HCT116 (cell line): ENCODE measurements at regions not wholly inside any gene's neighbourhood (a gene's known extent, or its start where the extent isn't known, plus 50 kb on each side); places are given as distances from the start of the nearest gene placed in this dataset.

ENCODE experiments used
- ATAC-seq: fragments of 200-7000 bp; cut with Tn5 transposase; 2 replicates; pipeline ENCODE4 v1.9.1; 2020; ENCODE audit warnings: mild to moderate bottlenecking, moderate library complexity
- BruUV-seq: library from RNA; stranded (reverse); fragments of 400-500 nt; replicated peaks from 2 replicates; lab custom pipeline; 2021; lab: Mats Ljungman, UMichigan
- CTCF ChIA-PET: fragments of 300-600 bp; sonication (Branson Sonifier 250); formaldehyde crosslinking; loops from one replicate; lab custom pipeline; 2021; ENCODE audit warnings: antibody characterized with exemption; lab: Charles Lee
- POLR2A ChIA-PET: fragments of 300-600, 350-600 bp; sonication (Branson Sonifier 250); formaldehyde crosslinking; loops from one replicate; lab custom pipeline; 2021; ENCODE audit warnings: antibody characterized with exemption; lab: Charles Lee
- RAD21 ChIA-PET, 2 experiments: fragments of 300-600 bp; sonication (Branson Sonifier 250); formaldehyde crosslinking; loops; one replicate each; lab custom pipeline; 2023; ENCODE audit warnings: low total read pairs in 2 of 2; ENCODE audit not compliant: uncharacterized antibody in 2 of 2, unreplicated experiment in 2 of 2, low non-redundant PET in 1 of 2; lab: Charles Lee
- DNase-seq: peaks from one replicate; pipeline ENCODE4 v3.0.0-alpha.2; 2010; ENCODE audit warnings: low read depth, low spot score
- H2AFZ ChIP-seq: fragments of 200-600 bp; shearing (Covaris generic), sonication (generic); 2 replicates; pipeline ENCODE4 v1.6.1; 2017; ENCODE audit warnings: low read depth, mixed run types, mixed read lengths, antibody characterized with exemption, low read length; ENCODE audit not compliant: poor library complexity, severe bottlenecking
- H3K27ac ChIP-seq: 2 replicates; pipeline ENCODE4 v1.5.1; 2012; ENCODE audit warnings: low read depth, low read length
- H3K27me3 ChIP-seq: fragments of 200-600 bp; sonication (generic); 2 replicates; pipeline ENCODE4 v1.6.1; 2016; ENCODE audit warnings: mixed run types, low read length, mixed read lengths; ENCODE audit not compliant: insufficient read depth
- H3K36me3 ChIP-seq, 2 experiments: fragments of 200-500 bp in 1 of 2; fragments of 200-600 bp in 1 of 2; sonication (Bioruptor generic) in 1 of 2; sonication (generic) in 1 of 2; 2 replicates each; pipeline versions ENCODE4 v1.5.1 to v1.6.1; 2014 to 2016; ENCODE audit warnings: low read length in 2 of 2, inconsistent platforms in 1 of 2, mixed read lengths in 1 of 2, mixed run types in 1 of 2; ENCODE audit not compliant: insufficient read depth in 2 of 2, control insufficient read depth in 1 of 2
- H3K4me1 ChIP-seq, 2 experiments: fragments of 200-600 bp in 1 of 2; sonication (generic) in 1 of 2; 2 replicates each; pipeline versions ENCODE4 v1.5.1 to v1.6.1; 2012 to 2017; ENCODE audit warnings: low read length in 2 of 2, inconsistent platforms in 1 of 2, mild to moderate bottlenecking in 1 of 2, mixed read lengths in 1 of 2, mixed run types in 1 of 2, moderate library complexity in 1 of 2; ENCODE audit not compliant: insufficient read depth in 2 of 2, control insufficient read depth in 1 of 2
- H3K4me2 ChIP-seq: fragments of 200-600 bp; sonication (generic); 2 replicates; pipeline ENCODE4 v1.6.1; 2017; ENCODE audit warnings: mixed run types, low read length, mixed read lengths
- H3K4me3 ChIP-seq, 2 experiments: fragments of 200-600 bp in 1 of 2; sonication (generic) in 1 of 2; replicated peaks in 1 of 2; 2 replicates each; pipeline ENCODE4 v1.5.1; 2011 to 2016; ENCODE audit warnings: low read length in 2 of 2, control low read depth in 1 of 2, low read depth in 1 of 2, mild to moderate bottlenecking in 1 of 2, mixed read lengths in 1 of 2, mixed run types in 1 of 2
- H3K79me2 ChIP-seq: fragments of 200-600 bp; sonication (generic); 2 replicates; pipeline ENCODE4 v1.6.1; 2017; ENCODE audit warnings: mild to moderate bottlenecking, mixed run types, low read length, moderate library complexity, mixed read lengths; ENCODE audit not compliant: insufficient read depth
- H3K9ac ChIP-seq: fragments of 200-600 bp; sonication (generic); 2 replicates; pipeline ENCODE4 v1.6.1; 2016; ENCODE audit warnings: low read length, mixed read lengths
- H3K9me2 ChIP-seq: fragments of 200-600 bp; sonication (generic), shearing (Covaris generic); 2 replicates; pipeline ENCODE4 v1.6.1; 2017; ENCODE audit warnings: mixed run types, mild to moderate bottlenecking, moderate library complexity; ENCODE audit not compliant: insufficient read depth
- H3K9me3 ChIP-seq, 2 experiments: fragments of 200-500 bp in 1 of 2; fragments of 200-600 bp in 1 of 2; sonication (Bioruptor generic) in 1 of 2; sonication (generic) in 1 of 2; 2 replicates each; pipeline ENCODE4 v1.6.1; 2014 to 2017; ENCODE audit warnings: low read length in 2 of 2, mixed read lengths in 2 of 2, inconsistent platforms in 1 of 2, low read depth in 1 of 2, mild to moderate bottlenecking in 1 of 2, mixed run types in 1 of 2, moderate library complexity in 1 of 2; ENCODE audit not compliant: control insufficient read depth in 1 of 2, insufficient read depth in 1 of 2
- H4K20me1 ChIP-seq: fragments of 200-600 bp; sonication (generic), shearing (Covaris generic); 2 replicates; pipeline ENCODE4 v1.6.1; 2017; ENCODE audit warnings: mixed run types, mild to moderate bottlenecking, moderate library complexity; ENCODE audit not compliant: insufficient read depth
- ATF3 ChIP-seq: IDR thresholded peaks from 2 replicates; pipeline ENCODE4 v1.6.1; 2012
- CBX3 ChIP-seq: IDR thresholded peaks from 2 replicates; pipeline ENCODE4 v1.6.1; 2012; ENCODE audit warnings: low read depth
- CEBPB ChIP-seq: IDR thresholded peaks from 2 replicates; pipeline ENCODE4 v1.6.1; 2012; ENCODE audit warnings: low read depth
- CTCF ChIP-seq, 3 experiments: fragments of 200-600 bp in 1 of 3; sonication (generic) in 1 of 3; IDR thresholded peaks in 2 of 3; conservative IDR thresholded peaks in 1 of 3; 2 replicates each; pipeline ENCODE4 v1.5.1; 2012 to 2017; ENCODE audit warnings: low read depth in 2 of 3, low read length in 2 of 3, antibody characterized with exemption in 1 of 3, borderline replicate concordance in 1 of 3, control low read depth in 1 of 3, mild to moderate bottlenecking in 1 of 3, mixed read lengths in 1 of 3, mixed run types in 1 of 3, moderate library complexity in 1 of 3; ENCODE audit not compliant: insufficient read depth in 1 of 3
- MAX ChIP-seq: IDR thresholded peaks from 2 replicates; pipeline ENCODE4 v1.6.1; 2012
- REST ChIP-seq: IDR thresholded peaks from 2 replicates; pipeline ENCODE4 v1.6.1; 2012; ENCODE audit warnings: low read depth
- TCF7L2 ChIP-seq: IDR thresholded peaks from 2 replicates; pipeline ENCODE4 v1.7.0; 2011; ENCODE audit warnings: borderline replicate concordance, inconsistent platforms; ENCODE audit not compliant: insufficient read depth, insufficient read length; ENCODE audit errors: extremely low read depth
- YY1 ChIP-seq: IDR thresholded peaks from 2 replicates; pipeline ENCODE4 v1.6.1; 2011; ENCODE audit warnings: low read length, low read depth, moderate library complexity, mild to moderate bottlenecking; ENCODE audit not compliant: insufficient replicate concordance; ENCODE audit errors: extremely low read depth
- ZFX ChIP-seq: fragments of 450-650 bp; IDR thresholded peaks from 2 replicates; pipeline ENCODE4 v1.6.1; 2017
- ZNF274 ChIP-seq: fragments of 200-500 bp; sonication (Bioruptor generic); IDR thresholded peaks from 2 replicates; pipeline ENCODE4 v1.6.1; 2014; ENCODE audit warnings: mild to moderate bottlenecking, low read depth, low read length, inconsistent platforms
- intact Hi-C: fragments of 100-400 bp; cut with micrococcal nuclease; formaldehyde crosslinking; loops from 2 replicates; pipeline ENCODE4 v1.10.0; 2022

GRCh38 chr5:165163861-165164260 lies 1658.4 kb downstream of the MAT2B start:
- CTCF ChIA-PET, result no interaction called here
- intact Hi-C loops, result no loop called here
- no peak for ATAC-seq

More at GRCh38 chr5:165163861-165164260, 1658.4 kb downstream of the MAT2B start:
- POLR2A ChIA-PET, result no interaction called here
- Histone ChIP-seq H4K20me1 (no peaks in the 10 kb centered on the region), H3K4me3 (no peak overlapping the region), H3K27me3 (no peaks in the 10 kb centered on the region)
- DNase-seq, result no peak
- no peak for TF ChIP-seq CEBPB
- no peak for TF ChIP-seq YY1
- no peak for TF ChIP-seq ZNF274
- no peak for TF ChIP-seq REST
- no peak for TF ChIP-seq ATF3
- TF ChIP-seq CTCF (IDR thresholded peaks at IDR 0.05 in 2 of 3, conservative IDR thresholded peaks at IDR 0.05 in 1 of 3; ENCODE audit: borderline replicate concordance in 1 of 3, insufficient read depth in 1 of 3, low read depth in 2 of 3, low read length in 2 of 3), result no peak
- TF ChIP-seq TCF7L2, result no peak
- no peak for TF ChIP-seq MAX
- TF ChIP-seq CBX3, result no peak
- TF ChIP-seq ZFX, result no peak
- TF ChIP-seq, all 23 proteins: peak for 0
- BruUV-seq, result no TSS peak
- no peak overlapping the region for H3K9ac ChIP-seq
- no peak overlapping the region for H3K27ac ChIP-seq
- no peaks in the 10 kb centered on the region for H3K36me3 ChIP-seq
- RAD21 ChIA-PET, result no interaction called here
- no peak overlapping the region for H3K4me2 ChIP-seq
- H3K79me2 ChIP-seq, result no peaks in the 10 kb centered on the region
- peaks cover 3 to 6% of the 10 kb centered on the region in 2 experiments; a peak in 3 of 4 replicates for H3K9me3 ChIP-seq
- H3K4me1 ChIP-seq, result no peaks in the 10 kb centered on the region
- no peak overlapping the region for H2AFZ ChIP-seq
- no peaks in the 10 kb centered on the region for H3K9me2 ChIP-seq
